Neural crest cell (in vitro differentiated cells): ENCODE measurements at regions not wholly inside any gene's neighbourhood (a gene's known extent, or its start where the extent isn't known, plus 50 kb on each side); places are given as distances from the start of the nearest gene placed in this dataset.

Experiments
- DNase-seq: peaks from one replicate; pipeline ENCODE4 v3.0.0; 2021; ENCODE audit warnings: low read depth, mixed read lengths, low spot score
- H3K27ac Mint-ChIP-seq: one replicate; pipeline ENCODE4 v1.8.0; 2021; ENCODE audit warnings: mild to moderate bottlenecking, mixed read lengths; ENCODE audit not compliant: unreplicated experiment
- H3K27me3 Mint-ChIP-seq: 2 replicates; pipeline ENCODE4 v1.8.0; 2021; ENCODE audit warnings: low read depth, mild to moderate bottlenecking, mixed read lengths
- H3K36me3 Mint-ChIP-seq: 2 replicates; pipeline ENCODE4 v1.8.0; 2021; ENCODE audit warnings: low read depth, mild to moderate bottlenecking, mixed read lengths
- H3K4me1 Mint-ChIP-seq: 2 replicates; pipeline ENCODE4 v1.8.0; 2021; ENCODE audit warnings: mixed read lengths
- H3K4me3 Mint-ChIP-seq: one replicate; pipeline ENCODE4 v1.8.0; 2021; ENCODE audit warnings: mild to moderate bottlenecking, mixed read lengths
- H3K9me3 Mint-ChIP-seq: 2 replicates; pipeline ENCODE4 v1.8.0; 2021; ENCODE audit warnings: mixed read lengths
- TF ChIP-seq, protein P1 (sequence below): fragments of 200-600 bp; sonication (generic); conservative IDR thresholded peaks from 2 replicates; pipeline ENCODE4 v1.5.0; 2021; ENCODE audit warnings: antibody characterized with exemption, mild to moderate bottlenecking

DNA sequence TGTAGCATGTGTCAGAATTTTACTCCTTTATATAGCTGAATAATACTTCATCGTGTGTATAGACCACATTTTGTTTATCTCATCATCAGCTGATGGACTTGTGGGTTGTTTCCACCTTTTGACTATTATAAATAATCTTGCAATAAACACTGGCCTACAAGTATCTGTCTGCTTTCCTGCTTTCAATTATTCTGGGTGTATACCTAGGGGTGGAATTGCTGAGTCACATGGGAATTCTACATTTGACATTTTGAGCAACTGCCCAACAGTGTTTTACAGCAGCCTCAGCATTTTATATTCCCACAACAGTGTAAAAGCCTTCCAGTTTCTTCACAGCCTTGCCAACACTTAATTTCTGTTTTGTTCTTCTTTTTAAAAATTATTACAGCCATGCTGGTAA lies 200.3 kb upstream of the PRSS1 start:
- Mint-ChIP-seq H3K36me3 (no peaks in the 10 kb centered on the region), H3K9me3 (no peaks in the 10 kb centered on the region), H3K27me3 (no peaks in the 10 kb centered on the region), H3K4me3 (no peak overlapping the region), H3K27ac (no peak overlapping the region), H3K4me1 (no peaks in the 10 kb centered on the region)
- DNase-seq = no peak
- TF ChIP-seq, protein P1, sequence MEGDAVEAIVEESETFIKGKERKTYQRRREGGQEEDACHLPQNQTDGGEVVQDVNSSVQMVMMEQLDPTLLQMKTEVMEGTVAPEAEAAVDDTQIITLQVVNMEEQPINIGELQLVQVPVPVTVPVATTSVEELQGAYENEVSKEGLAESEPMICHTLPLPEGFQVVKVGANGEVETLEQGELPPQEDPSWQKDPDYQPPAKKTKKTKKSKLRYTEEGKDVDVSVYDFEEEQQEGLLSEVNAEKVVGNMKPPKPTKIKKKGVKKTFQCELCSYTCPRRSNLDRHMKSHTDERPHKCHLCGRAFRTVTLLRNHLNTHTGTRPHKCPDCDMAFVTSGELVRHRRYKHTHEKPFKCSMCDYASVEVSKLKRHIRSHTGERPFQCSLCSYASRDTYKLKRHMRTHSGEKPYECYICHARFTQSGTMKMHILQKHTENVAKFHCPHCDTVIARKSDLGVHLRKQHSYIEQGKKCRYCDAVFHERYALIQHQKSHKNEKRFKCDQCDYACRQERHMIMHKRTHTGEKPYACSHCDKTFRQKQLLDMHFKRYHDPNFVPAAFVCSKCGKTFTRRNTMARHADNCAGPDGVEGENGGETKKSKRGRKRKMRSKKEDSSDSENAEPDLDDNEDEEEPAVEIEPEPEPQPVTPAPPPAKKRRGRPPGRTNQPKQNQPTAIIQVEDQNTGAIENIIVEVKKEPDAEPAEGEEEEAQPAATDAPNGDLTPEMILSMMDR = no peak

DNA sequence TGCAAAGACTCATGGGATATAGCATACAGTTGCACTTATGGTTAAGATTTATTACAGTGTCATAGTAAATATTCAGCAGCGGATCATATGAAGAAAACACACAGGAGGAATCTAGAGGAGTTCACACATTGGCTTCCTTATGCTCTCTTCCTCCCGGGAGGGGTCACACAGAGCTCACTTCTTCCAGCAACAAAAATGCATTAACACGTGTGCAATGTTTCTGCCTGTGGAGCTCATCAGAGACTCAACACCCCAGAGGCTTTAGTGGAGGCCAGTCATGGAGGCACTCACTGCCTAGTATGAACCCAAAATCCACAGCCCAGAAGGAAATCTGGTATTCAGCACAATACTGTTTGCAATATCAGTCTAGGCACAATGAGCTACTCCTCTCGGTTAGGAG lies 202.8 kb upstream of the PRSS1 start:
- Mint-ChIP-seq H3K4me1 (no peaks in the 10 kb centered on the region), H3K27me3 (no peaks in the 10 kb centered on the region), H3K4me3 (no peak overlapping the region), H3K27ac (no peak overlapping the region), H3K9me3 (no peaks in the 10 kb centered on the region), H3K36me3 (no peaks in the 10 kb centered on the region)
- no peak for DNase-seq
- TF ChIP-seq, protein P1 = no peak

GRCh38 chr7:142542942-142543341 lies 206.3 kb upstream of the PRSS1 start:
- Mint-ChIP-seq H3K4me3 (no peak overlapping the region), H3K9me3 (no peaks in the 10 kb centered on the region), H3K36me3 (no peaks in the 10 kb centered on the region), H3K27ac (no peak overlapping the region), H3K27me3 (no peaks in the 10 kb centered on the region), H3K4me1 (no peaks in the 10 kb centered on the region)
- TF ChIP-seq, protein P1 = no peak
- no peak for DNase-seq

GRCh38 chr7:142542105-142542504 lies 207.2 kb upstream of the PRSS1 start:
- no peaks in the 10 kb centered on the region for H3K9me3 Mint-ChIP-seq
- H3K36me3 Mint-ChIP-seq = no peaks in the 10 kb centered on the region

GRCh38 chr7:142540371-142540770 lies 208.9 kb upstream of the PRSS1 start:
- Mint-ChIP-seq H3K4me3 (no peak overlapping the region), H3K27ac (no peak overlapping the region), H3K36me3 (no peaks in the 10 kb centered on the region), H3K9me3 (no peaks in the 10 kb centered on the region), H3K4me1 (no peaks in the 10 kb centered on the region), H3K27me3 (peaks cover 4% of the 10 kb centered on the region)
- TF ChIP-seq, protein P1 = no peak
- DNase-seq = no peak

More at GRCh38 chr7:142542105-142542504, 207.2 kb upstream of the PRSS1 start:
- Mint-ChIP-seq H3K27ac (no peak overlapping the region), H3K4me1 (no peaks in the 10 kb centered on the region), H3K27me3 (no peaks in the 10 kb centered on the region), H3K4me3 (no peak overlapping the region)
- TF ChIP-seq, protein P1 = no peak
- no peak for DNase-seq

GRCh38 chr7:142539901-142540300 lies 209.4 kb upstream of the PRSS1 start:
- peaks cover 8% of the 10 kb centered on the region for H3K27me3 Mint-ChIP-seq
- no peaks in the 10 kb centered on the region for H3K36me3 Mint-ChIP-seq
- no peaks in the 10 kb centered on the region for H3K9me3 Mint-ChIP-seq
- no peak overlapping the region for H3K4me3 Mint-ChIP-seq
- TF ChIP-seq, protein P1 = no peak
- no peak for DNase-seq
- no peak overlapping the region for H3K27ac Mint-ChIP-seq
- peaks cover 3% of the 10 kb centered on the region for H3K4me1 Mint-ChIP-seq
